ENCODE measurements at regions not wholly inside any gene's neighbourhood (a gene's known extent, or its start where the extent isn't known, plus 50 kb on each side); places are given as distances from the start of the nearest gene placed in this dataset.

- in situ Hi-C loops (cut with HindIII; ENCODE audit: low sequenced_read_pairs) = no loop called here
- TF ChIP-seq, protein P1, sequence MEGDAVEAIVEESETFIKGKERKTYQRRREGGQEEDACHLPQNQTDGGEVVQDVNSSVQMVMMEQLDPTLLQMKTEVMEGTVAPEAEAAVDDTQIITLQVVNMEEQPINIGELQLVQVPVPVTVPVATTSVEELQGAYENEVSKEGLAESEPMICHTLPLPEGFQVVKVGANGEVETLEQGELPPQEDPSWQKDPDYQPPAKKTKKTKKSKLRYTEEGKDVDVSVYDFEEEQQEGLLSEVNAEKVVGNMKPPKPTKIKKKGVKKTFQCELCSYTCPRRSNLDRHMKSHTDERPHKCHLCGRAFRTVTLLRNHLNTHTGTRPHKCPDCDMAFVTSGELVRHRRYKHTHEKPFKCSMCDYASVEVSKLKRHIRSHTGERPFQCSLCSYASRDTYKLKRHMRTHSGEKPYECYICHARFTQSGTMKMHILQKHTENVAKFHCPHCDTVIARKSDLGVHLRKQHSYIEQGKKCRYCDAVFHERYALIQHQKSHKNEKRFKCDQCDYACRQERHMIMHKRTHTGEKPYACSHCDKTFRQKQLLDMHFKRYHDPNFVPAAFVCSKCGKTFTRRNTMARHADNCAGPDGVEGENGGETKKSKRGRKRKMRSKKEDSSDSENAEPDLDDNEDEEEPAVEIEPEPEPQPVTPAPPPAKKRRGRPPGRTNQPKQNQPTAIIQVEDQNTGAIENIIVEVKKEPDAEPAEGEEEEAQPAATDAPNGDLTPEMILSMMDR (IDR thresholded peaks at IDR 0.05; ENCODE audit: low read depth, low read length) = no peak
- DNase-seq (ENCODE audit: low read depth, low spot score) = no peak
- H3K4me3 ChIP-seq (ENCODE audit: low read depth, low read length) = no peak overlapping the region
Observed at GRCh38 chr3:99425930-99426329, 212.5 kb upstream of the COL8A1 start.

DNA sequence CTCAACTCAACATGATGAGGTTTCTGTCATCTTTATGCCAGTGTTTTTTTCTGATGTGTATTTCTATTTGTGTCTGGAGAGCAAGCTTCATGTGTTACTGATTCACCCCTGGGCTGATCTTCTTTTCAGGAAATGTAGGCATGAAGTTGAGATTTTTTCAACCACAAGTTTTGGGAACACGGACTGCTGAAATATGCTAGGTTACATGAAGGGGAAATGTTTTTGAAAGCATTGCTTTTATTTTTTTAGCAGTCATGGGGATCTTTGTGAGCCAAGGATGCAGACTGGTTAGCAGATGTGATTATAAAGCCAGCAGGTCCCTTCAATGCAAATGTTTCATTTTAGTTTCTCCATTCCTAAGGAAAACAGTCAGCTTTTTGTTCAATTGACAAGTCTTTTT is 219.3 kb upstream of the COL8A1 start:
- DNase-seq (ENCODE audit: low read depth, low spot score) = peak; percentile 63

DNA sequence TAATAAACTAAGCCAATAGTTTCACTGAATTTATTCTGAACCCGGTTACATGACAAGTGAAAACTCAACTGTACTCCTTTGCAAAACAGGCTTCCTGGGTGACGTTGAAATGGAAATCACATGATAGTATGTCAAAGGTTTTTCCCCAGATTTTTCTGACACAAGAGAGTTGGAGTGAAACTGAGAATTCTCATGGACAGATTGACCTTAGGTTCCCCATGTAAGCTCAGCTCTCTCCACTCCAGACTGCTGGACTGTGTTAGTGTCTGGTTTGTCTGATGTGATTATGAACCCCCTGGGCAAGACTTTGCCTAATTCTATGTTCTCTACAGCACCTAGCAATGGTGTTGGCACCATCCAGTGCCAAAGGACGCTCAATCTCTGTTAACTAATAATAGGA is 219.7 kb upstream of the COL8A1 start:
- in situ Hi-C loops (cut with HindIII; ENCODE audit: low sequenced_read_pairs) = no loop called here
- no peak for DNase-seq (ENCODE audit: low read depth, low spot score)
- H3K4me3 ChIP-seq (ENCODE audit: low read depth, low read length) = no peak overlapping the region
- TF ChIP-seq, protein P1 (IDR thresholded peaks at IDR 0.05; ENCODE audit: low read depth, low read length) = no peak

More for the DNA sequence above, 219.3 kb upstream of the COL8A1 start:
- TF ChIP-seq, protein P1 (IDR thresholded peaks at IDR 0.05; ENCODE audit: low read depth, low read length) = no peak
- H3K4me3 ChIP-seq (ENCODE audit: low read depth, low read length) = no peak overlapping the region
- in situ Hi-C loops (cut with HindIII; ENCODE audit: low sequenced_read_pairs) = no loop called here

GRCh38 chr3:99418209-99418635 is 220.2 kb upstream of the COL8A1 start:
- H3K4me3 ChIP-seq (ENCODE audit: low read depth, low read length) = no peak overlapping the region
- no peak for DNase-seq (ENCODE audit: low read depth, low spot score)
- TF ChIP-seq, protein P1 (IDR thresholded peaks at IDR 0.05; ENCODE audit: low read depth, low read length) = no peak
- in situ Hi-C loops (cut with HindIII; ENCODE audit: low sequenced_read_pairs) = no loop called here

GRCh38 chr3:99413504-99413903 is 224.9 kb upstream of the COL8A1 start:
- H3K4me3 ChIP-seq (ENCODE audit: low read depth, low read length) = no peak overlapping the region
- in situ Hi-C loops (cut with HindIII; ENCODE audit: low sequenced_read_pairs) = no loop called here
- peak; percentile 69 for DNase-seq (ENCODE audit: low read depth, low spot score)
- TF ChIP-seq, protein P1 (IDR thresholded peaks at IDR 0.05; ENCODE audit: low read depth, low read length) = no peak

- no peak overlapping the region for H3K4me3 ChIP-seq (ENCODE audit: low read depth, low read length)
- in situ Hi-C loops (cut with HindIII; ENCODE audit: low sequenced_read_pairs) = no loop called here
- TF ChIP-seq, protein P1 (IDR thresholded peaks at IDR 0.05; ENCODE audit: low read depth, low read length) = no peak
- peak; percentile 51 for DNase-seq (ENCODE audit: low read depth, low spot score)
Observed at GRCh38 chr3:99410789-99411311, 227.5 kb upstream of the COL8A1 start.

DNA sequence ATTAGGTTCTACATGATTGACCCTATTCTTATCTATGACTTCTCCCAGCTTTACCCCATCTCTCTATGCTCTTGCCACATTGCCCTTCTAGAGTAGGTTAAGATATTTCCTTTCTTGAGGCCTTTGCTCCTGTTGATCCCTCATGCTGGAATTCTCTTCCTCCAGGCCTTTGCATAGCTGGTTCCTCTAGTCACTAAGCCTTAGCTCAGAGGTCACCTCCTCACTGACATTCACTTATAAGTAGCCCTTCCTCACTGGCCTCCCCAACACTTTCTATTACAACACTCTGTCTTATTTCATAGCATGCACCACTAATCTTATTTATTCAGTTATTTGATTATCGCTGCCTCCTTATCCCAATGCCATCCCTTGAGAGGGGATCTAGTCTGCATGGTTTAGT is 228.4 kb upstream of the COL8A1 start:
- DNase-seq (ENCODE audit: low read depth, low spot score) = no peak
- in situ Hi-C loops (cut with HindIII; ENCODE audit: low sequenced_read_pairs) = no loop called here
- TF ChIP-seq, protein P1 (IDR thresholded peaks at IDR 0.05; ENCODE audit: low read depth, low read length) = no peak
- H3K4me3 ChIP-seq (ENCODE audit: low read depth, low read length) = no peak overlapping the region
